ENCODE measurements at regions not wholly inside any gene's neighbourhood (a gene's known extent, or its start where the extent isn't known, plus 50 kb on each side); places are given as distances from the start of the nearest gene placed in this dataset.
"Not testable (repeated sequence)": the region's sequence is repeated elsewhere in the genome, so short reads cannot be mapped to it uniquely, and the experiment has no call there.

- H3K9me3 ChIP-seq: no peaks in the 10 kb centered on the region
- DNase-seq (no peak), ATAC-seq (no peak)
- no peaks in the 10 kb centered on the region for H3K4me1 ChIP-seq
- intact Hi-C loops (cut with DNase I): no loop called here
- H3K4me3 ChIP-seq: no peak overlapping the region
- no peak for TF ChIP-seq CTCF (IDR thresholded peaks at IDR 0.05)
- H3K36me3 ChIP-seq: no peaks in the 10 kb centered on the region
- no peaks in the 10 kb centered on the region for H3K27me3 ChIP-seq
- H3K27ac ChIP-seq: no peak overlapping the region
These were observed 56.5 kb upstream of the MCHR2 start for GRCh38 chr6:100050550-100050949.

- H3K36me3 ChIP-seq; H3K27ac ChIP-seq; H3K27me3 ChIP-seq; H3K9me3 ChIP-seq; H3K4me1 ChIP-seq; H3K4me3 ChIP-seq; DNase-seq; intact Hi-C loops (cut with DNase I); ATAC-seq: not testable (repeated sequence)
These were observed 49.9 kb upstream of the MCHR2 start for GRCh38 chr6:100043961-100044360.
